GM12878 (cell line): ENCODE measurements at regions not wholly inside any gene's neighbourhood (a gene's known extent, or its start where the extent isn't known, plus 50 kb on each side); places are given as distances from the start of the nearest gene placed in this dataset.

Source experiments
- ATAC-seq: fragments of 200-7000 bp; cut with Tn5 transposase; 3 replicates; pipeline ENCODE4 v1.9.1; 2020; ENCODE audit warnings: mild to moderate bottlenecking, moderate library complexity
- BruUV-seq: library from RNA; stranded (reverse); fragments of 400-500 nt; replicated peaks from 2 replicates; lab custom pipeline; 2021; lab: Mats Ljungman, UMichigan
- CTCF ChIA-PET: fragments of 300-600 bp; sonication (Branson Sonifier 250); formaldehyde crosslinking; extraction: SDS; loops from one replicate; lab custom pipeline; 2021; ENCODE audit warnings: inconsistent platforms; lab: Yijun Ruan, JAX
- POLR2A ChIA-PET: fragments of 350-600 bp; formaldehyde crosslinking; extraction: SDS; loops from one replicate; lab custom pipeline; 2021; ENCODE audit warnings: inconsistent platforms; lab: Charles Lee
- RAD21 ChIA-PET: fragments of 300-600 bp; sonication (Branson Sonifier 250); formaldehyde crosslinking; loops from one replicate; lab custom pipeline; 2023; ENCODE audit warnings: antibody characterized with exemption; ENCODE audit not compliant: unreplicated experiment; lab: Charles Lee
- SMC1A ChIA-PET: fragments of 300-600 bp; sonication (Branson Sonifier 250); formaldehyde crosslinking; loops from one replicate; lab custom pipeline; 2023; ENCODE audit not compliant: unreplicated experiment, uncharacterized antibody; lab: Charles Lee
- DNase-seq: peaks from one replicate; pipeline ENCODE4 v3.0.0-alpha.2; 2011; ENCODE audit warnings: low read depth, low spot score
- FAIRE-seq: peaks from 3 replicates; lab custom pipeline; 2011; peaks lifted over from hg19 to GRCh38; lab: Jason Lieb, UNC
- H2AFZ ChIP-seq: 2 replicates; pipeline ENCODE4 v1.6.0; 2011; ENCODE audit warnings: low read depth, low read length, control low read depth; ENCODE audit not compliant: control insufficient read depth
- H3K27ac ChIP-seq: 2 replicates; pipeline ENCODE4 v1.5.1; 2011; ENCODE audit warnings: control low read depth; ENCODE audit not compliant: control insufficient read depth, insufficient read depth
- H3K27me3 ChIP-seq, 2 experiments: replicated peaks in 1 of 2; 2 replicates each; pipeline versions ENCODE4 v1.6.0 to v1.6.1; 2011; ENCODE audit warnings: low read length in 1 of 2; ENCODE audit not compliant: control insufficient read depth in 2 of 2, insufficient read depth in 2 of 2
- H3K36me3 ChIP-seq, 2 experiments: 2 replicates each; pipeline ENCODE4 v1.5.1; 2011; ENCODE audit warnings: low read length in 1 of 2; ENCODE audit not compliant: control insufficient read depth in 2 of 2, insufficient read depth in 2 of 2
- H3K4me1 ChIP-seq: 2 replicates; pipeline ENCODE4 v1.6.1; 2011; ENCODE audit warnings: mild to moderate bottlenecking, low read length, moderate library complexity, mixed read lengths; ENCODE audit not compliant: control insufficient read depth, insufficient read depth
- H3K4me2 ChIP-seq: 2 replicates; pipeline ENCODE4 v1.6.0; 2011; ENCODE audit warnings: control low read depth; ENCODE audit not compliant: control insufficient read depth, insufficient read depth
- H3K4me3 ChIP-seq: fragments of 200-600 bp; sonication (generic); 2 replicates; pipeline ENCODE4 v1.5.1; 2016
- H3K79me2 ChIP-seq: 2 replicates; pipeline ENCODE4 v1.6.0; 2011; ENCODE audit warnings: low read length; ENCODE audit not compliant: control insufficient read depth, insufficient read depth
- H3K9ac ChIP-seq: 2 replicates; pipeline ENCODE4 v1.8.0; 2011; ENCODE audit warnings: low read length, control low read depth, mixed read lengths; ENCODE audit not compliant: control insufficient read depth, insufficient read depth
- H3K9me3 ChIP-seq: replicated peaks from 3 replicates; pipeline ENCODE4 v1.5.1; 2011; ENCODE audit warnings: mild to moderate bottlenecking, low read length; ENCODE audit not compliant: control insufficient read depth, insufficient read depth
- H4K20me1 ChIP-seq: 2 replicates; pipeline ENCODE4 v1.6.0; 2011; ENCODE audit not compliant: control insufficient read depth, insufficient read depth
- BACH1 ChIP-seq: fragments of 450-650 bp; IDR thresholded peaks from 2 replicates; pipeline ENCODE4 v1.6.1; 2017; ENCODE audit warnings: mild to moderate bottlenecking, borderline replicate concordance
- CHD1 ChIP-seq: IDR thresholded peaks from 2 replicates; pipeline ENCODE4 v1.6.1; 2012; ENCODE audit warnings: low read depth, low read length, improper control_type of control experiment
- EED ChIP-seq: sonication (generic); IDR thresholded peaks from 2 replicates; pipeline ENCODE4 v1.6.1; 2016; ENCODE audit warnings: antibody characterized with exemption, low read depth
- ETV6 ChIP-seq, 2 experiments: fragments of 450-650 bp in 1 of 2; IDR thresholded peaks in 1 of 2; conservative IDR thresholded peaks in 1 of 2; 2 replicates each; pipeline ENCODE4 v1.6.1; 2014; ENCODE audit warnings: antibody characterized with exemption in 1 of 2, borderline replicate concordance in 1 of 2, low read depth in 1 of 2, mild to moderate bottlenecking in 1 of 2, moderate library complexity in 1 of 2
- FOXK2 ChIP-seq: fragments of 450-650 bp; IDR thresholded peaks from 2 replicates; pipeline ENCODE4 v1.6.1; 2017; ENCODE audit warnings: mild to moderate bottlenecking, moderate library complexity
- NBN ChIP-seq: fragments of 450-650 bp; IDR thresholded peaks from 2 replicates; pipeline ENCODE4 v1.6.1; 2016
- POLR2A ChIP-seq: IDR thresholded peaks from 2 replicates; pipeline ENCODE4 v1.6.1; 2011; ENCODE audit warnings: low read depth, mild to moderate bottlenecking, low read length
- RB1 ChIP-seq: fragments of 450-650 bp; formaldehyde crosslinking; IDR thresholded peaks from 2 replicates; pipeline ENCODE4 v1.6.1; 2017; ENCODE audit warnings: mild to moderate bottlenecking, borderline replicate concordance
- ZBTB33 ChIP-seq: fragments of 450-650 bp; IDR thresholded peaks from 2 replicates; pipeline ENCODE4 v1.6.1; 2017; ENCODE audit warnings: mild to moderate bottlenecking
- WGBS: methylation state at CpG from one replicate; pipeline ENCODE4 v1.1.6; 2016; ENCODE audit warnings: low lambda C conversion rate; ENCODE audit not compliant: insufficient replicate concordance, insufficient coverage; ENCODE audit errors: missing lambda C conversion rate; 5-methylcytosine and 5-hydroxymethylcytosine counted together
- in situ Hi-C: fragments of 300-500 bp; cut with MboI; formaldehyde crosslinking; loops from 9 replicates; pipeline ENCODE4 v1.14.3; 2018; ENCODE audit warnings: mixed read lengths
- intact Hi-C: fragments of 100-400 bp; cut with micrococcal nuclease; formaldehyde crosslinking; loops from one replicate; pipeline ENCODE4 v1.14.2; 2022; ENCODE audit not compliant: unreplicated experiment
- TF ChIP-seq, protein P1 (sequence below): IDR thresholded peaks from 2 replicates; pipeline ENCODE4 v1.6.1; 2012; ENCODE audit warnings: low read depth, low read length, improper control_type of control experiment
- TF ChIP-seq, protein P2 (sequence below): IDR thresholded peaks from 2 replicates; pipeline ENCODE4 v1.6.1; 2012; ENCODE audit warnings: low read length, inconsistent platforms

GRCh38 chr4:135553213-135553612 lies 1351.6 kb upstream of the PABPC4L start:
- ATAC-seq (no peak), FAIRE-seq (no peak), DNase-seq (no peak)
- POLR2A ChIA-PET = no interaction called here
- Histone ChIP-seq H2AFZ (no peak overlapping the region), H3K4me2 (no peak overlapping the region), H3K79me2 (no peaks in the 10 kb centered on the region), H3K27ac (no peak overlapping the region), H3K4me1 (no peaks in the 10 kb centered on the region), H3K36me3 (no peaks in the 10 kb centered on the region), H3K4me3 (no peak overlapping the region), H4K20me1 (no peaks in the 10 kb centered on the region), H3K9ac (no peak overlapping the region), H3K9me3 (no peaks in the 10 kb centered on the region), H3K27me3 (no peaks in the 10 kb centered on the region)
- TF ChIP-seq EED (no peak), CHD1 (no peak), BACH1 (no peak), NBN (no peak), FOXK2 (no peak), ETV6 (conservative IDR thresholded peaks at IDR 0.05 in 1 of 2, IDR thresholded peaks at IDR 0.05 in 1 of 2; ENCODE audit: borderline replicate concordance in 1 of 2, low read depth in 1 of 2) (no peak), ZBTB33 (no peak), POLR2A (no peak), RB1 (no peak)
- TF ChIP-seq, protein P1, sequence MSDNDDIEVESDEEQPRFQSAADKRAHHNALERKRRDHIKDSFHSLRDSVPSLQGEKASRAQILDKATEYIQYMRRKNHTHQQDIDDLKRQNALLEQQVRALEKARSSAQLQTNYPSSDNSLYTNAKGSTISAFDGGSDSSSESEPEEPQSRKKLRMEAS = no peak
- TF ChIP-seq, protein P2, sequence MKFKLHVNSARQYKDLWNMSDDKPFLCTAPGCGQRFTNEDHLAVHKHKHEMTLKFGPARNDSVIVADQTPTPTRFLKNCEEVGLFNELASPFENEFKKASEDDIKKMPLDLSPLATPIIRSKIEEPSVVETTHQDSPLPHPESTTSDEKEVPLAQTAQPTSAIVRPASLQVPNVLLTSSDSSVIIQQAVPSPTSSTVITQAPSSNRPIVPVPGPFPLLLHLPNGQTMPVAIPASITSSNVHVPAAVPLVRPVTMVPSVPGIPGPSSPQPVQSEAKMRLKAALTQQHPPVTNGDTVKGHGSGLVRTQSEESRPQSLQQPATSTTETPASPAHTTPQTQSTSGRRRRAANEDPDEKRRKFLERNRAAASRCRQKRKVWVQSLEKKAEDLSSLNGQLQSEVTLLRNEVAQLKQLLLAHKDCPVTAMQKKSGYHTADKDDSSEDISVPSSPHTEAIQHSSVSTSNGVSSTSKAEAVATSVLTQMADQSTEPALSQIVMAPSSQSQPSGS = no peak
- RAD21 ChIA-PET = no interaction called here
- in situ Hi-C loops = no loop called here
- intact Hi-C loops = no loop called here
- no TSS peak for BruUV-seq
- WGBS = 0% methylated on average over 1 of the region's 1 CpG
- CTCF ChIA-PET = no interaction called here
- SMC1A ChIA-PET = no interaction called here
